ENCODE measurements at regions not wholly inside any gene's neighbourhood (a gene's known extent, or its start where the extent isn't known, plus 50 kb on each side); places are given as distances from the start of the nearest gene placed in this dataset.

GRCh38 chr2:136243638-136244535 is 125.9 kb upstream of the CXCR4 start (continued):
- no peak for TF ChIP-seq PTRF (tag; IDR thresholded peaks at IDR 0.05)
- no peak for TF ChIP-seq CHD1 (IDR thresholded peaks at IDR 0.05; ENCODE audit: low read length)

DNA sequence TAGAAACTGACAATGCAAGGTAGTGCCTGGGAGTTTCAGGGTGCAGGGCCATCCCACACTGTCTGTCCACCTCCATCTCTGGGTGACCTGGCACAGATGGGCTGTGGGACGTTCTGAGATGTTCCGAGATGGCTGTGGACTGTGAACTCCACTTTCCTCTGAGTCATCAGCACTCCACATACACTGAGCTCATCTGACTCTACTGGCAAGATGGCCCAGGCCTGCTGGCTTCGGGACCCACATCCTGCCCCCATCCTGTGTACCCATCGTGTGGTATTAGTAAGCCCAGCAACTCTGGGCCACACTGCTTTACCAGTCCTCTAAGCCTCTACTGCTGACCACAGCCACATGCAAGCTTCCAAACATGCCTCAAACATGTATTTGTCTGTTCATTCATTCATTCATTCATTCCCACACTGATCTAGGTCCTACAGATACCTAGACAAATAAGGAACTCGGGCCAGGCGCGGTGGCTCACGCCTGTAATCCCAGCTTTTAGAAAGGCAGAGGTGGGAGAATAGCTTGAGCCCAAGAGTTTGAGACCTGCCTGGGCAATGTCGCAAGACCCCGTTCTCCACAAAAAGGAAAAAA is 124.8 kb upstream of the CXCR4 start:
- no peak overlapping the region for H3K4me3 ChIP-seq
- FAIRE-seq = no peak
- H3K4me1 ChIP-seq (replicated peaks in 1 of 2; ENCODE audit: control insufficient read depth in 2 of 2, insufficient read depth in 2 of 2, low read length in 2 of 2) = peaks cover 0 to 2% of the 10 kb centered on the region in 2 experiments; a peak in 2 of 5 replicates
- intact Hi-C loops (cut with micrococcal nuclease) = loop anchor here (10.0 kb wide), 1 partner anchor 328 kb away; no protein-coding TSS in a partner anchor
- no peak overlapping the region for H3K27ac ChIP-seq (ENCODE audit: extremely low read depth, low read depth, low read length)
- in situ Hi-C loops (cut with MboI) = no loop called here
- no peaks in the 10 kb centered on the region for H3K36me3 ChIP-seq (ENCODE audit: control insufficient read depth, insufficient read depth, low read length)
- H3K9ac ChIP-seq (ENCODE audit: insufficient read depth in 1 of 2, low read depth in 2 of 2, low read length in 2 of 2) = no peak overlapping the region
- ATAC-seq = no peak
- POLR2A ChIA-PET = no interaction called here
- peaks cover 2 to 24% of the 10 kb centered on the region in 2 experiments; a peak in 2 of 5 replicates for H3K27me3 ChIP-seq (ENCODE audit: control insufficient read depth in 2 of 2, insufficient read depth in 2 of 2, low read length in 2 of 2)
- H3K79me2 ChIP-seq (ENCODE audit: control insufficient read depth, insufficient read depth, low read length) = no peaks in the 10 kb centered on the region
- H2AFZ ChIP-seq (ENCODE audit: low read depth, low read length) = no peak overlapping the region
- H4K20me1 ChIP-seq (replicated peaks; ENCODE audit: control insufficient read depth, insufficient read depth, low read length) = no peaks in the 10 kb centered on the region
- no TSS peak for BruUV-seq (replicated peaks)
- DNase-seq (ENCODE audit: extremely low read depth in 1 of 4, low spot score in 3 of 4) = no peak
- no peaks in the 10 kb centered on the region for H3K9me3 ChIP-seq (replicated peaks; ENCODE audit: control insufficient read depth, insufficient read depth, low read depth, low read length)
- CTCF ChIA-PET (ENCODE audit: low intra/inter-chr PET ratio) = no interaction called here
- TF ChIP-seq EGR1 (conservative IDR thresholded peaks at IDR 0.05) = no peak
- no peaks in the 10 kb centered on the region for H3K9me1 ChIP-seq (ENCODE audit: control insufficient read depth, insufficient read depth, low read length)
- no peak overlapping the region for H3K4me2 ChIP-seq (ENCODE audit: insufficient read depth, low read length)
- WGBS (ENCODE audit: insufficient coverage, low coverage, missing lambda C conversion rate) = 3% methylated on average over 9 of the region's 10 CpGs
